ENCODE measurements at regions not wholly inside any gene's neighbourhood (a gene's known extent, or its start where the extent isn't known, plus 50 kb on each side); places are given as distances from the start of the nearest gene placed in this dataset.
A peak's percentile ranks its signal among the peaks of the same experiment; 100 is the strongest.

GRCh38 chr18:28406533-28406932 is 229.6 kb upstream of the CDH2 start:
- Mint-ChIP-seq H3K4me1 (no peaks in the 10 kb centered on the region), H3K27ac (no peak overlapping the region), H3K27me3 (no peaks in the 10 kb centered on the region), H3K9me3 (peaks cover 3 to 4% of the 10 kb centered on the region in 2 donors), H3K36me3 (no peaks in the 10 kb centered on the region), H3K4me3 (no peak overlapping the region)
- ATAC-seq (replicated peaks) = no peak
- DNase-seq = no peak

GRCh38 chr18:28404694-28405093 is 227.8 kb upstream of the CDH2 start:
- Mint-ChIP-seq H3K27me3 (no peaks in the 10 kb centered on the region), H3K36me3 (no peaks in the 10 kb centered on the region), H3K4me3 (no peak overlapping the region), H3K27ac (no peak overlapping the region), H3K4me1 (no peaks in the 10 kb centered on the region), H3K9me3 (peaks cover 0 to 4% of the 10 kb centered on the region in 2 donors)
- DNase-seq (no peak), ATAC-seq (replicated peaks) (no peak)

GRCh38 chr18:28399781-28400362 is 222.9 kb upstream of the CDH2 start:
- Mint-ChIP-seq H3K27me3 (no peaks in the 10 kb centered on the region), H3K4me1 (no peaks in the 10 kb centered on the region), H3K27ac (no peak overlapping the region), H3K9me3 (peaks cover 0 to 6% of the 10 kb centered on the region in 2 donors), H3K4me3 (no peak overlapping the region), H3K36me3 (no peaks in the 10 kb centered on the region)
- DNase-seq = no peak
- no peak for ATAC-seq (replicated peaks)

GRCh38 chr18:28398471-28398870 is 221.5 kb upstream of the CDH2 start:
- no peak overlapping the region for H3K27ac Mint-ChIP-seq
- H3K27me3 Mint-ChIP-seq = no peaks in the 10 kb centered on the region
- peaks cover 0 to 7% of the 10 kb centered on the region in 2 donors for H3K9me3 Mint-ChIP-seq

GRCh38 chr18:28390022-28390421 is 213.1 kb upstream of the CDH2 start:
- no peak for ATAC-seq (replicated peaks)
- H3K4me3 Mint-ChIP-seq = no peak overlapping the region
- no peaks in the 10 kb centered on the region for H3K36me3 Mint-ChIP-seq
- no peak for DNase-seq
- peaks cover 24 to 27% of the 10 kb centered on the region in 2 donors for H3K9me3 Mint-ChIP-seq
- H3K27ac Mint-ChIP-seq = no peak overlapping the region
- H3K4me1 Mint-ChIP-seq = no peaks in the 10 kb centered on the region
- no peaks in the 10 kb centered on the region for H3K27me3 Mint-ChIP-seq

More at GRCh38 chr18:28398471-28398870, 221.5 kb upstream of the CDH2 start:
- Mint-ChIP-seq H3K4me3 (no peak overlapping the region), H3K36me3 (no peaks in the 10 kb centered on the region), H3K4me1 (no peaks in the 10 kb centered on the region)
- ATAC-seq (replicated peaks) = no peak
- DNase-seq = no peak

- no peaks in the 10 kb centered on the region for H3K27me3 Mint-ChIP-seq
- H3K4me1 Mint-ChIP-seq = peaks cover 0 to 3% of the 10 kb centered on the region in 2 donors
- no peak overlapping the region for H3K4me3 Mint-ChIP-seq
- peak; percentile 10 for DNase-seq
- peak; percentile 59 to 82 for ATAC-seq (replicated peaks)
- no peaks in the 10 kb centered on the region for H3K36me3 Mint-ChIP-seq
- peaks cover 6 to 15% of the 10 kb centered on the region in 2 donors for H3K9me3 Mint-ChIP-seq
- H3K27ac Mint-ChIP-seq = no peak overlapping the region
Measured at GRCh38 chr18:28382215-28382879, 205.4 kb upstream of the CDH2 start.

- Mint-ChIP-seq H3K4me1 (no peaks in the 10 kb centered on the region), H3K9me3 (peaks cover 4 to 8% of the 10 kb centered on the region in 2 donors), H3K27me3 (no peaks in the 10 kb centered on the region), H3K4me3 (no peak overlapping the region), H3K36me3 (no peaks in the 10 kb centered on the region), H3K27ac (no peak overlapping the region)
- no peak for DNase-seq
- no peak for ATAC-seq (replicated peaks)
Measured at GRCh38 chr18:28372186-28372585, 195.3 kb upstream of the CDH2 start.

GRCh38 chr18:28366676-28367075 is 189.7 kb upstream of the CDH2 start:
- no peak for ATAC-seq (replicated peaks)
- Mint-ChIP-seq H3K27ac (no peak overlapping the region), H3K4me3 (no peak overlapping the region), H3K9me3 (peaks cover 0 to 2% of the 10 kb centered on the region in 2 donors), H3K36me3 (no peaks in the 10 kb centered on the region), H3K27me3 (no peaks in the 10 kb centered on the region), H3K4me1 (no peaks in the 10 kb centered on the region)
- DNase-seq = no peak

GRCh38 chr18:28365411-28365831 is 188.5 kb upstream of the CDH2 start:
- H3K27me3 Mint-ChIP-seq = no peaks in the 10 kb centered on the region
- DNase-seq (no peak), ATAC-seq (replicated peaks) (no peak)
- no peak overlapping the region for H3K27ac Mint-ChIP-seq
- peaks cover 0 to 2% of the 10 kb centered on the region in 2 donors for H3K9me3 Mint-ChIP-seq
- H3K4me3 Mint-ChIP-seq = no peak overlapping the region
- H3K36me3 Mint-ChIP-seq = no peaks in the 10 kb centered on the region
- H3K4me1 Mint-ChIP-seq = no peaks in the 10 kb centered on the region

GRCh38 chr18:28363124-28363523 is 186.2 kb upstream of the CDH2 start:
- Mint-ChIP-seq H3K27me3 (no peaks in the 10 kb centered on the region), H3K36me3 (no peaks in the 10 kb centered on the region), H3K4me1 (no peaks in the 10 kb centered on the region), H3K27ac (no peak overlapping the region), H3K9me3 (peaks cover 1% of the 10 kb centered on the region in 2 donors), H3K4me3 (no peak overlapping the region)
- no peak for DNase-seq
- ATAC-seq (replicated peaks) = no peak

GRCh38 chr18:28359176-28359575 is 182.2 kb upstream of the CDH2 start:
- Mint-ChIP-seq H3K27ac (no peak overlapping the region), H3K4me3 (no peak overlapping the region), H3K27me3 (no peaks in the 10 kb centered on the region), H3K9me3 (peaks cover 2 to 3% of the 10 kb centered on the region in 2 donors), H3K4me1 (no peaks in the 10 kb centered on the region), H3K36me3 (no peaks in the 10 kb centered on the region)
- ATAC-seq (replicated peaks) (no peak), DNase-seq (no peak)

GRCh38 chr18:28357766-28358401 is 181.0 kb upstream of the CDH2 start:
- no peaks in the 10 kb centered on the region for H3K27me3 Mint-ChIP-seq
- H3K27ac Mint-ChIP-seq = no peak overlapping the region
- peaks cover 2 to 3% of the 10 kb centered on the region in 2 donors for H3K9me3 Mint-ChIP-seq
- no peak for DNase-seq
- no peak overlapping the region for H3K4me3 Mint-ChIP-seq
- H3K36me3 Mint-ChIP-seq = no peaks in the 10 kb centered on the region
- H3K4me1 Mint-ChIP-seq = no peaks in the 10 kb centered on the region
- no peak for ATAC-seq (replicated peaks)

- ATAC-seq (replicated peaks) = no peak
- Mint-ChIP-seq H3K4me3 (no peak overlapping the region), H3K9me3 (peaks cover 0 to 4% of the 10 kb centered on the region in 2 donors), H3K36me3 (no peaks in the 10 kb centered on the region), H3K4me1 (no peaks in the 10 kb centered on the region), H3K27me3 (no peaks in the 10 kb centered on the region), H3K27ac (no peak overlapping the region)
- no peak for DNase-seq
Measured at GRCh38 chr18:28350821-28351220, 173.9 kb upstream of the CDH2 start.

GRCh38 chr18:28342231-28342630 is 165.3 kb upstream of the CDH2 start:
- Mint-ChIP-seq H3K4me1 (no peaks in the 10 kb centered on the region), H3K9me3 (peaks cover 0 to 4% of the 10 kb centered on the region in 2 donors), H3K36me3 (no peaks in the 10 kb centered on the region), H3K27ac (no peak overlapping the region), H3K27me3 (no peaks in the 10 kb centered on the region), H3K4me3 (no peak overlapping the region)
- no peak for DNase-seq
- no peak for ATAC-seq (replicated peaks)

GRCh38 chr18:28338316-28338715 is 161.4 kb upstream of the CDH2 start:
- H3K4me1 Mint-ChIP-seq = no peaks in the 10 kb centered on the region
- no peak overlapping the region for H3K4me3 Mint-ChIP-seq
- no peaks in the 10 kb centered on the region for H3K27me3 Mint-ChIP-seq
- no peak overlapping the region for H3K27ac Mint-ChIP-seq
- H3K36me3 Mint-ChIP-seq = no peaks in the 10 kb centered on the region
- peaks cover 6 to 7% of the 10 kb centered on the region in 2 donors for H3K9me3 Mint-ChIP-seq
- ATAC-seq (replicated peaks) (no peak), DNase-seq (no peak)
